BLaER1 treated with 17β-estradiol and CSF1 and Interleukin-3, amounts not matched to agents 10 nM and 100 nM (cell line): ENCODE measurements at regions not wholly inside any gene's neighbourhood (a gene's known extent, or its start where the extent isn't known, plus 50 kb on each side); places are given as distances from the start of the nearest gene placed in this dataset.
A peak's percentile ranks its signal among the peaks of the same experiment; 100 is the strongest.

ENCODE experiments used
- H3K27ac ChIP-seq, 11 experiments: shearing (Covaris generic); formaldehyde crosslinking; 2 replicates each; pipeline ENCODE4 v1.8.1; 2022
- H3K27me3 ChIP-seq, 11 experiments: shearing (Covaris generic); formaldehyde crosslinking; 2 replicates each; pipeline ENCODE4 v1.8.1; 2022
- H3K36me3 ChIP-seq, 11 experiments: shearing (Covaris generic); formaldehyde crosslinking; 2 replicates each; pipeline ENCODE4 v1.8.1; 2022
- H3K4me1 ChIP-seq, 10 experiments: shearing (Covaris generic); formaldehyde crosslinking; 2 replicates each; pipeline ENCODE4 v1.8.1; 2022
- H3K4me2 ChIP-seq, 11 experiments: shearing (Covaris generic); formaldehyde crosslinking; 2 replicates each; pipeline ENCODE4 v1.8.1; 2022
- H3K4me3 ChIP-seq, 10 experiments: shearing (Covaris generic); formaldehyde crosslinking; 2 replicates each; pipeline ENCODE4 v1.8.1; 2022
- H3K9ac ChIP-seq, 11 experiments: shearing (Covaris generic); formaldehyde crosslinking; 2 replicates each; pipeline ENCODE4 v1.8.1; 2022
- H3K9me3 ChIP-seq, 11 experiments: shearing (Covaris generic); formaldehyde crosslinking; replicated peaks in 1 of 11; 2 replicates each; pipeline ENCODE4 v1.8.1; 2022
- H4K20me1 ChIP-seq, 11 experiments: shearing (Covaris generic); formaldehyde crosslinking; 2 replicates each; pipeline ENCODE4 v1.8.1; 2022
- Cebpa-rat ChIP-seq, 11 experiments: shearing (Covaris generic); IDR thresholded peaks; 2 replicates each; pipeline ENCODE4 v1.8.1; 2022

- Histone ChIP-seq H3K27ac (no peak overlapping the region), H3K4me3 (no peak overlapping the region), H3K4me1 (peaks cover 12 to 24% (median 14%) of the 10 kb centered on the region in 10 experiments), H3K4me2 (no peak overlapping the region), H3K36me3 (no peaks in the 10 kb centered on the region), H3K9ac (no peak overlapping the region), H3K9me3 (no peaks in the 10 kb centered on the region; a peak in 1 of 22 replicates), H3K27me3 (peaks cover 7 to 34% (median 16%) of the 10 kb centered on the region in 11 experiments; a peak in 13 of 22 replicates), H4K20me1 (no peaks in the 10 kb centered on the region)
- TF ChIP-seq Cebpa-rat (IDR thresholded peaks at IDR 0.05), result no peak
These were observed 91.4 kb downstream of the ZNF621 start for GRCh38 chr3:40615918-40616819.

GRCh38 chr3:40617084-40617483 lies 92.3 kb downstream of the ZNF621 start:
- no peaks in the 10 kb centered on the region for H3K36me3 ChIP-seq
- H3K27ac ChIP-seq, result no peak overlapping the region
- H3K9ac ChIP-seq, result no peak overlapping the region
- no peaks in the 10 kb centered on the region; a peak in 1 of 22 replicates for H3K9me3 ChIP-seq
- H3K4me2 ChIP-seq, result no peak overlapping the region
- peaks cover 7 to 26% (median 15%) of the 10 kb centered on the region in 11 experiments; a peak in 13 of 22 replicates for H3K27me3 ChIP-seq
- H3K4me1 ChIP-seq, result peaks cover 12 to 24% (median 14%) of the 10 kb centered on the region in 10 experiments
- TF ChIP-seq Cebpa-rat (IDR thresholded peaks at IDR 0.05), result no peak
- no peak overlapping the region for H3K4me3 ChIP-seq
- H4K20me1 ChIP-seq, result no peaks in the 10 kb centered on the region

- Histone ChIP-seq H3K27ac (no peak overlapping the region), H3K27me3 (peaks cover 0 to 15% (median 7%) of the 10 kb centered on the region in 11 experiments; a peak in 12 of 22 replicates), H3K36me3 (no peaks in the 10 kb centered on the region), H4K20me1 (no peaks in the 10 kb centered on the region), H3K9me3 (peaks cover 8 to 10% (median 9%) of the 10 kb centered on the region in 11 experiments; a peak in 17 of 22 replicates), H3K4me2 (no peak overlapping the region), H3K9ac (no peak overlapping the region), H3K4me3 (no peak overlapping the region), H3K4me1 (peaks cover 5 to 20% (median 8%) of the 10 kb centered on the region in 10 experiments)
- no peak for TF ChIP-seq Cebpa-rat (IDR thresholded peaks at IDR 0.05)
These were observed 93.4 kb downstream of the ZNF621 start for GRCh38 chr3:40618158-40618557.

GRCh38 chr3:40620151-40620550 lies 95.4 kb downstream of the ZNF621 start:
- no peak overlapping the region for H3K4me3 ChIP-seq
- H3K9me3 ChIP-seq, result peaks cover 22 to 29% (median 27%) of the 10 kb centered on the region in 11 experiments
- TF ChIP-seq Cebpa-rat (IDR thresholded peaks at IDR 0.05), result no peak

GRCh38 chr3:40621252-40621651 lies 96.5 kb downstream of the ZNF621 start:
- Histone ChIP-seq H3K9ac (no peak overlapping the region), H3K27ac (peak overlapping the region in 4 of 11 experiments; percentile 17 to 30 (median 27); a peak in 6 of 22 replicates), H3K4me3 (no peak overlapping the region), H3K4me1 (peaks cover 13 to 39% (median 15%) of the 10 kb centered on the region in 10 experiments), H3K27me3 (no peaks in the 10 kb centered on the region), H3K9me3 (peaks cover 29 to 40% (median 35%) of the 10 kb centered on the region in 11 experiments), H4K20me1 (no peaks in the 10 kb centered on the region), H3K4me2 (no peak overlapping the region), H3K36me3 (no peaks in the 10 kb centered on the region)
- no peak for TF ChIP-seq Cebpa-rat (IDR thresholded peaks at IDR 0.05)

More at GRCh38 chr3:40620151-40620550, 95.4 kb downstream of the ZNF621 start:
- peaks cover 0 to 9% (median 4%) of the 10 kb centered on the region in 11 experiments; a peak in 6 of 22 replicates for H3K27me3 ChIP-seq
- H3K27ac ChIP-seq, result peak overlapping the region in 1 of 11 experiments; percentile 21; a peak in 3 of 22 replicates
- no peaks in the 10 kb centered on the region for H4K20me1 ChIP-seq
- peaks cover 13 to 37% (median 15%) of the 10 kb centered on the region in 10 experiments for H3K4me1 ChIP-seq
- H3K4me2 ChIP-seq, result peak overlapping the region in 5 of 11 experiments; percentile 6 to 46 (median 40); a peak in 8 of 22 replicates
- no peak overlapping the region for H3K9ac ChIP-seq
- no peaks in the 10 kb centered on the region for H3K36me3 ChIP-seq

- peak in 10 of 11 experiments; percentile 66 to 96 (median 84); a peak in 19 of 22 replicates for TF ChIP-seq Cebpa-rat (IDR thresholded peaks at IDR 0.05)
- Histone ChIP-seq H3K27me3 (no peaks in the 10 kb centered on the region), H3K9me3 (peaks cover 42 to 58% (median 49%) of the 10 kb centered on the region in 11 experiments), H3K27ac (peak overlapping the region; percentile 49 to 91 (median 76); a peak in 21 of 22 replicates), H3K4me1 (peaks cover 13 to 39% (median 15%) of the 10 kb centered on the region in 10 experiments), H3K4me2 (peak overlapping the region; percentile 28 to 79 (median 63); a peak in 20 of 22 replicates), H3K36me3 (no peaks in the 10 kb centered on the region), H4K20me1 (no peaks in the 10 kb centered on the region), H3K9ac (peak overlapping the region in 6 of 11 experiments; percentile 28 to 66 (median 50); a peak in 9 of 22 replicates), H3K4me3 (peak overlapping the region in 2 of 10 experiments; percentile 3 to 30; a peak in 2 of 20 replicates)
These were observed 98.8 kb downstream of the ZNF621 start for GRCh38 chr3:40623567-40623966.

- peaks cover 13 to 39% (median 15%) of the 10 kb centered on the region in 10 experiments for H3K4me1 ChIP-seq
- H3K9ac ChIP-seq, result peak overlapping the region in 1 of 11 experiments; percentile 44; a peak in 2 of 22 replicates
- H4K20me1 ChIP-seq, result no peaks in the 10 kb centered on the region
- peaks cover 49 to 65% (median 56%) of the 10 kb centered on the region in 11 experiments for H3K9me3 ChIP-seq
- peak overlapping the region in 10 of 11 experiments; percentile 43 to 91 (median 63); a peak in 18 of 22 replicates for H3K27ac ChIP-seq
- H3K27me3 ChIP-seq, result no peaks in the 10 kb centered on the region
- H3K4me3 ChIP-seq, result peak overlapping the region in 6 of 10 experiments; percentile 3 to 49 (median 26); a peak in 8 of 20 replicates
- peak overlapping the region; percentile 28 to 79 (median 56); a peak in 17 of 22 replicates for H3K4me2 ChIP-seq
- H3K36me3 ChIP-seq, result peaks cover 0 to 3% (median 0%) of the 10 kb centered on the region in 11 experiments; a peak in 1 of 22 replicates
- no peak for TF ChIP-seq Cebpa-rat (IDR thresholded peaks at IDR 0.05)
These were observed 99.5 kb downstream of the ZNF621 start for GRCh38 chr3:40624189-40624769.

GRCh38 chr3:40627095-40627494 lies 102.3 kb downstream of the ZNF621 start:
- no peaks in the 10 kb centered on the region for H4K20me1 ChIP-seq
- peaks cover 62 to 86% (median 73%) of the 10 kb centered on the region in 11 experiments for H3K9me3 ChIP-seq
- no peak overlapping the region for H3K9ac ChIP-seq
- H3K4me2 ChIP-seq, result no peak overlapping the region
- peaks cover 0 to 6% (median 0%) of the 10 kb centered on the region in 11 experiments; a peak in 1 of 22 replicates for H3K36me3 ChIP-seq
- no peak overlapping the region for H3K27ac ChIP-seq
- H3K4me1 ChIP-seq, result peaks cover 11 to 40% (median 28%) of the 10 kb centered on the region in 10 experiments
- no peak for TF ChIP-seq Cebpa-rat (IDR thresholded peaks at IDR 0.05)
- no peak overlapping the region for H3K4me3 ChIP-seq
- no peaks in the 10 kb centered on the region for H3K27me3 ChIP-seq
